HL-60 (cell line): ENCODE measurements at regions not wholly inside any gene's neighbourhood (a gene's known extent, or its start where the extent isn't known, plus 50 kb on each side); places are given as distances from the start of the nearest gene placed in this dataset.

ENCODE experiments used
- CTCF ChIP-seq: IDR thresholded peaks from one replicate; pipeline ENCODE4 v1.5.1; 2011; ENCODE audit warnings: low read length, control low read depth, inconsistent platforms; ENCODE audit not compliant: insufficient read depth
- REST ChIP-seq: IDR thresholded peaks from 2 replicates; pipeline ENCODE4 v1.6.1; 2012; ENCODE audit warnings: low read depth; ENCODE audit not compliant: insufficient replicate concordance

DNA sequence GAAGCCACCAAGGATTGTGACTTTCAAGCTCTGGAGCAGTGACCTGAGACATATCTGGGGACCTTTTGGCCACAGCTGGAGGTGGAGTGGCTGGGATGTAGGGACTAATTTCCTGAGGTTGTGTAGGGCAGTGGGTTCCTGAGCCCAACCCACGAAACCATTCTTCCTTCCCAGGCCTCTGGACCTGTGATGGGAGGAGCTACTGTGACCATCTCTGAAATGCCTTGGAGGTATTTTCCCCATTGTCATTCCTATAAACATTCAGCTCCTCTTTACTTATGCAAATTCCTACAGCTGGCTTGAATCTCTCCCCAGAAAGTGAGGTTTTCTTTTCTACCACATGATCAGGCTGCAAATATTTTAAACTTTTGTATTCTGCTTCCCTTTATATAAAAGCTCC is 172.6 kb downstream of the TUSC1 start:
- no peak for TF ChIP-seq REST
- no peak for TF ChIP-seq CTCF
